Chondrocyte (in vitro differentiated cells): ENCODE measurements at regions not wholly inside any gene's neighbourhood (a gene's known extent, or its start where the extent isn't known, plus 50 kb on each side); places are given as distances from the start of the nearest gene placed in this dataset.

Experiments
- DNase-seq: peaks from one replicate; pipeline ENCODE4 v3.0.0; 2021; ENCODE audit warnings: mixed read lengths, low spot score
- H3K27ac Mint-ChIP-seq: one replicate; pipeline ENCODE4 v1.8.0; 2021; ENCODE audit warnings: mild to moderate bottlenecking, moderate library complexity, mixed read lengths; ENCODE audit not compliant: unreplicated experiment
- H3K27me3 Mint-ChIP-seq: 2 replicates; pipeline ENCODE4 v1.8.0; 2021; ENCODE audit warnings: low read depth, mixed read lengths
- H3K36me3 Mint-ChIP-seq: 2 replicates; pipeline ENCODE4 v1.8.0; 2021; ENCODE audit warnings: low read depth, mixed read lengths
- H3K4me1 Mint-ChIP-seq: 2 replicates; pipeline ENCODE4 v1.8.0; 2021; ENCODE audit warnings: low read depth, mild to moderate bottlenecking, mixed read lengths
- H3K4me3 Mint-ChIP-seq: one replicate; pipeline ENCODE4 v1.8.0; 2021; ENCODE audit warnings: mild to moderate bottlenecking, moderate library complexity, mixed read lengths; ENCODE audit not compliant: unreplicated experiment
- H3K9me3 Mint-ChIP-seq: 2 replicates; pipeline ENCODE4 v1.8.0; 2021; ENCODE audit warnings: low read depth, mixed read lengths
- CTCF ChIP-seq: fragments of 200-600 bp; sonication (generic); IDR thresholded peaks from 2 replicates; pipeline ENCODE4 v1.5.0; 2021; ENCODE audit warnings: antibody characterized with exemption, mild to moderate bottlenecking, moderate library complexity

GRCh38 chr17:72349011-72349410 lies 228.2 kb downstream of the SOX9 start:
- Mint-ChIP-seq H3K27me3 (peaks cover 8% of the 10 kb centered on the region), H3K4me1 (no peaks in the 10 kb centered on the region), H3K9me3 (peaks cover 2% of the 10 kb centered on the region), H3K36me3 (no peaks in the 10 kb centered on the region), H3K4me3 (no peak overlapping the region), H3K27ac (no peak overlapping the region)
- TF ChIP-seq CTCF = no peak
- DNase-seq = no peak

- DNase-seq = no peak
- Mint-ChIP-seq H3K4me1 (no peaks in the 10 kb centered on the region), H3K4me3 (no peak overlapping the region), H3K27me3 (peaks cover 8% of the 10 kb centered on the region), H3K36me3 (no peaks in the 10 kb centered on the region), H3K27ac (no peak overlapping the region), H3K9me3 (peaks cover 5% of the 10 kb centered on the region)
- no peak for TF ChIP-seq CTCF
Observed at GRCh38 chr17:72349491-72349995, 228.7 kb downstream of the SOX9 start.

- DNase-seq = no peak
- Mint-ChIP-seq H3K27me3 (peaks cover 8% of the 10 kb centered on the region), H3K4me3 (no peak overlapping the region), H3K36me3 (no peaks in the 10 kb centered on the region), H3K4me1 (no peaks in the 10 kb centered on the region), H3K27ac (no peak overlapping the region), H3K9me3 (peaks cover 5% of the 10 kb centered on the region)
- TF ChIP-seq CTCF = no peak
Observed at GRCh38 chr17:72350073-72350472, 229.3 kb downstream of the SOX9 start.

GRCh38 chr17:72351365-72351764 lies 230.5 kb downstream of the SOX9 start:
- peaks cover 1% of the 10 kb centered on the region for H3K36me3 Mint-ChIP-seq
- DNase-seq = no peak
- H3K27ac Mint-ChIP-seq = no peak overlapping the region
- H3K4me1 Mint-ChIP-seq = no peaks in the 10 kb centered on the region
- H3K27me3 Mint-ChIP-seq = peaks cover 8% of the 10 kb centered on the region
- H3K4me3 Mint-ChIP-seq = no peak overlapping the region
- H3K9me3 Mint-ChIP-seq = peaks cover 5% of the 10 kb centered on the region
- no peak for TF ChIP-seq CTCF

- DNase-seq = no peak
- peaks cover 1% of the 10 kb centered on the region for H3K36me3 Mint-ChIP-seq
- H3K4me1 Mint-ChIP-seq = no peaks in the 10 kb centered on the region
- no peak for TF ChIP-seq CTCF
- H3K4me3 Mint-ChIP-seq = no peak overlapping the region
- H3K27ac Mint-ChIP-seq = no peak overlapping the region
- peaks cover 8% of the 10 kb centered on the region for H3K27me3 Mint-ChIP-seq
- peaks cover 5% of the 10 kb centered on the region for H3K9me3 Mint-ChIP-seq
Observed at GRCh38 chr17:72351884-72352346, 231.1 kb downstream of the SOX9 start.
